Cardiac septum (tissue), 1 donor: ENCODE measurements at regions not wholly inside any gene's neighbourhood (a gene's known extent, or its start where the extent isn't known, plus 50 kb on each side); places are given as distances from the start of the nearest gene placed in this dataset.

Experiments used
- DNase-seq: peaks from one replicate; pipeline ENCODE4 v3.0.0-alpha.2; 2020; ENCODE audit warnings: low spot score
- intact Hi-C: fragments of 100-400 bp; cut with DNase I; formaldehyde crosslinking; loops from one replicate; pipeline ENCODE4 v1.14.0; 2022
- donor health status: DM: no; HTN: no; CAD: no.

DNA sequence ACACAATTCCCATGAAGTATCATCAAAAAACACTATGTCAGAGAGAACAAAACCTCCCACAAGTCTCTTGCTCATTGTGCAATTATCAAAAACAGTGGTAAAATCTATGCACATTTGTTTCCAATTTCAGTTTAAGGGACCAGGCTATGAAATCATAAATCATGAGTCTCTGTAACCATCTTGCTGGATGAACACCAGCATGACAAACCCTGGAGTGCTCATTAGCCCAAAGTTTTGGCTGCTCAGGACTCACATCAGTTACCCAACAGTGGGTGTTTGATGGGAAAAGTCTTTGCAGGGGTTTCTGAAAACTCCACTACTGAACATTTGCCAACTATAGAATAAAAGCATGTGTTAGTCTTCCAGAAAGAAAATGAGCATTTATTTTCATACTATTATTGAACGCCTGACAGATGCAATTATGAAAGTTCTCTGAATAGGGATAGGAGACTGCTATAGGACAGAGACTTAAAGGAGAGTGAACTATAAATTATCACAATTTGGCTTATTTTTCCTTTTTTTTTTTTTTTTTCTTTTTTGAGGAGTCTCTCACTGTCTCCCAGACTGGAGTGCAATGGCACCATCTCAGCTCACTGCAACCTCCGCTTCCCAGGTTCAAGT lies 240.8 kb upstream of the KCNMB2 start:
- DNase-seq: no peak
- intact Hi-C loops: no loop called here

DNA sequence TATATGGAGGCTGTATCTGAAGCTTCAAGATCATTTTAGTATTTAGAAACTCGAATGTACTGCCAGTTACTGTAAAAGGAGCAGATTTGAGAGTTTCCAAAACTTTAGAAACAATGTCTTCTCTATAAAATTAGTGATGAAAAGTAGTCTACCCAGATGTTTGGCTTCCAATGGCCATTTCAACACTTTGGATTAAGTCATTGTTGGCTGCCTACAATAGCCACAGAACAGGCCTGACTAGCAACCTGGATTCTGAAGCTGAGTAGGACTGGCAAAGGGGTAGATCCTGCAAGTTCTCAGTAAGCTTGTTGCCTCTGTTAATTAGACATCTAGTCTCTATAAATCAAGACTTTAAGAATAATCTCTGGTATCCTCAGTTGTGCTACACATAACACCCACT lies 239.0 kb upstream of the KCNMB2 start:
- no peak for DNase-seq
- intact Hi-C loops: no loop called here

GRCh38 chr3:178297740-178298139 lies 238.5 kb upstream of the KCNMB2 start:
- intact Hi-C loops: no loop called here
- no peak for DNase-seq

DNA sequence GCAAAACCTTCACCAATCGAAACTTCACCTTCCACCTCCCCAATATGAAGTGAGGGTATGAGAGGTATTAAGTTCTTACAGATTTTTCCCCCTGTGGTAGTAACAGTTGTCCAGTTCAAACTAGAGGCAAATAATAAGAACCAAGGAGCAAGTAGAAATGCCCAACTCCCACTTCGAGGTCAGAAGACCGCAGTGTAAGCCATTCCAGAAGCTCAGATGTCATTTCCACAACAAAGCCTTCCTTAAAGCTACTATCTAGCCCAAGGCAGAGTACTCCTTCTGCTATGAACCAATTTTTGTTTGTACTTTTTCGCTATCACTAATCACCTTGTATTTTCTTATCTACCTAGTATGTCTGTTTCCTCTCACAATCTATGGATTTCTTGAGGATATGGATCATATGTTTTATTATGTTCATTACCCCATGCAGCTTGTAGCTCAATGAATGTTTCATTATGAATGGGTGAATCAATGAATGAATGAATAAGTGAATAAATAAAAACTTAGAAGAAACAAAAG lies 235.7 kb upstream of the KCNMB2 start:
- no peak for DNase-seq
- intact Hi-C loops: no loop called here

- no peak for DNase-seq
- intact Hi-C loops: no loop called here
Observed at GRCh38 chr3:178302966-178303930, 233.0 kb upstream of the KCNMB2 start.

DNA sequence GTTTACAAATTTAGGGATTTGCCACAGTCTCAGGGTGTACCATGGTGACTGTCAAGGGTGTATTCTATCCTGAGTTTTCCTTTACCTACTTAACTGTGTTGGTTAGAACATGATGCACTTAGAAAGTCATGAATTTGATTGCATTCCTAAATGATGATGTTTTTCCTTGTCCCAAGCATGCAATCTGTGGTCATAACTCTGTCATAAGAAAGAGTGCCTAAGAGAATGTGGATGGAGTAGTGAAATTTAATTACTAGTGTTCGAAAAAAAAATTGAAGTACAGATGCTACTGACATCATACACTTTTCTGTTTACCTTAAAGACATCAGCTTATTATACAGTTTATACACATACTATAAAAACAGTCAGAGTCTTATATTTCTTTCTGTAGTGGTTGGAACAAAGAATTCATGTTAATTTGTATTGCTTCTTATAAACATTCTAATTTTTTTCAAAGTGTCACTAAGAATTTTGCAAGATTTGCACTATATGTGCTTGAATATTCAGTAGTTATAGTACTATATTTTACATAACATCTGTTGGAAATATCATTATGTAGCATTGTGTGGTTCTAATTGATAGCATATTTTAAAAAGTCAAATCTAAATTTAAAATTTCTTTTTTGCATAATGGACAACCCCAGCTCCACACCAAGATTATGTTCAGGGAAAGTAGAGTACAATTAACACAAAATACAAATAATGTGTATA lies 231.3 kb upstream of the KCNMB2 start:
- intact Hi-C loops: no loop called here
- no peak for DNase-seq

DNA sequence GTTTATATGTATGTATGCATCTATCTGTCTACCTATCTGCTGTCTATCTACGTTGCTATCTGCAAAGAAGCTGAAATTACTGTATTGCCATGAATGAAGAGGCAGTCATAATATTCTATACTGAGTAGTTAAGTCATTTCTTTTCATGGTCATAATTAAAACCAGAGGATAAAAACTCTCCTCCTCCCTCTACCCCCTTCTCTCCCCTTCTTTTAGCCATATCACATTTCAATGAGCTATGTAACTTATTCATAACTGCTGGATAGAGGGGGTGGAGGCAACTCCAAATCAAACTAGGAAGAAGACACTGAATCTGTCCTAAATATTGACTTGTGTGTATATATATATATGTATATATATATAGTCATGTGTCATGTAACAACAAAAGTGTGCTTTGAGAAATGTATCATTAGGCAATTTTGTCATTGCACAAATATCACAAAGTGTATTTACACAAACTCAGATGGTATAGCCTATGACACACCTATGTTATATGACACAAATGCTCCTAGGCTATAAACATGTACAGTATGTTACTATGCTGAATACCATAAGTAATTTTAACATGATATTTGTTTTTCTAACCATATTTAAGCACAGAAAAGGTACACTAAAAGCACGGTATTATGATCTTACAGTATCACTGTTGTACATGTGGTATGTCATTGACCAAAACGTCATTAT lies 229.7 kb upstream of the KCNMB2 start:
- intact Hi-C loops: no loop called here

DNA sequence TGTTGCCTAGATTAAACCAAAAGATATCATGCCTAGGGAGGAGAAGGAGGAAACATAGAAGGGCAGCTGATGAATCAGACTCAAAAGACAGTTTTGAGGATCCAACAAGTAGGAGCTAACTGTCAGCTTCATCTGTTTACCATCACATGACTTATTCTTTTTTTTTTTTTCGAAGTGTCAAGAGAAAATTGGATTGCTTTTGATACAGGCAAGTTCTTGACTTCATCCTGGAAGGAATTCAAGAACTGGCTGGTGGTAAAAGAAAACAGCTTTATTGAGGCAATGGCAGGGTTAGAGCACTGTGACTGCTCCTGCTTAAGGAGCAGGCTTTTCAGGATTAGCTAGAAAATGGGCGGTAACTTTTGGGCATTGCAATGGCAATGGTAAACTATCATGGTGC lies 227.5 kb upstream of the KCNMB2 start:
- no peak for DNase-seq
- intact Hi-C loops: no loop called here

More for the DNA sequence above, 229.7 kb upstream of the KCNMB2 start:
- no peak for DNase-seq

GRCh38 chr3:178310949-178311348 lies 225.3 kb upstream of the KCNMB2 start:
- intact Hi-C loops: loop anchor here (10.0 kb wide), 2 partner anchors 136 to 476 kb away; no protein-coding TSS in a partner anchor
- no peak for DNase-seq

GRCh38 chr3:178313716-178314115 lies 222.5 kb upstream of the KCNMB2 start:
- intact Hi-C loops: loop anchor here (10.0 kb wide), 2 partner anchors 139 to 479 kb away; no protein-coding TSS in a partner anchor
- DNase-seq: no peak

GRCh38 chr3:178318340-178318739 lies 217.9 kb upstream of the KCNMB2 start:
- no peak for DNase-seq
- intact Hi-C loops: loop anchor here (10.0 kb wide), 2 partner anchors 144 to 484 kb away; no protein-coding TSS in a partner anchor

DNA sequence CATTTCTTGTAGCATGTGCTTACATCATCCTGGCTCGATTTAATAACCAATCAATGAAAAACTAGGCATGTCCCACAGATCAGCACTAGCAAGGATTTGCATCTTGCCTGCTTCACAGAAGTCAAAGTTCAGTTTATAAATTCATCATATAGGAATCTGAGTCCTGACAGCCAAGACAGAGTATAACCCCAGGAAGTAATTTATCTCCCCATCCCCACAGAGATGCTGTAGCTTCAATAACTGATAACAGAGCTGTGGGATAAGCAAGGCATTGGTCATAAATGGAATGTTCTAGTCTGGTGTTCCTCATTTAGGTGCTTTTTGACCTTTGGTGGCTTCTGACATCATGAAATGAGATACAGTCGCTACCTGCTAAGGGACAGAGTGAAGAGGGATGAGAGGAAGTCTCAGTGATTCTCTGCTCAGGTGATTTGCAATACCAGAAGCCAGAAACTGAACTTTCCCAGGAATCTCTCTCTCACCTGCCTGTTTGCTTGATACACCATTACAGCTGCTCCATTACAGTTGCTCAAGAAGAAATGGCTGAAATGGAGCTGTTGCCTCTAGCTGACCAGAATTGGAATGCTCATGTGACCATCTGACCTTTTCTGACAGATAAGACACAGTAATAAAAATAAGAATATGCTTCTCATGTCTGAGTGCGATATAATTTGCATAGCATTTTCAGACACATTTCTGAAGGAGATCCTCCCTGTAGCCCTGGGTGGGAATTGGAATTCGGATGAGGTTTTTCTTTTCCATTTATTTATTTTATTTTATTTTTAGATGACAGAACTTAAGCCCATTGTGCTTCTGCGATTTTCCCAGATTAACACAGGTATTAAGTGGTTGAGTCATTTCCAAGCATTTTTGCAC lies 217.1 kb upstream of the KCNMB2 start:
- DNase-seq: no peak
- intact Hi-C loops: loop anchor here (10.0 kb wide), 2 partner anchors 144 to 484 kb away; no protein-coding TSS in a partner anchor

DNA sequence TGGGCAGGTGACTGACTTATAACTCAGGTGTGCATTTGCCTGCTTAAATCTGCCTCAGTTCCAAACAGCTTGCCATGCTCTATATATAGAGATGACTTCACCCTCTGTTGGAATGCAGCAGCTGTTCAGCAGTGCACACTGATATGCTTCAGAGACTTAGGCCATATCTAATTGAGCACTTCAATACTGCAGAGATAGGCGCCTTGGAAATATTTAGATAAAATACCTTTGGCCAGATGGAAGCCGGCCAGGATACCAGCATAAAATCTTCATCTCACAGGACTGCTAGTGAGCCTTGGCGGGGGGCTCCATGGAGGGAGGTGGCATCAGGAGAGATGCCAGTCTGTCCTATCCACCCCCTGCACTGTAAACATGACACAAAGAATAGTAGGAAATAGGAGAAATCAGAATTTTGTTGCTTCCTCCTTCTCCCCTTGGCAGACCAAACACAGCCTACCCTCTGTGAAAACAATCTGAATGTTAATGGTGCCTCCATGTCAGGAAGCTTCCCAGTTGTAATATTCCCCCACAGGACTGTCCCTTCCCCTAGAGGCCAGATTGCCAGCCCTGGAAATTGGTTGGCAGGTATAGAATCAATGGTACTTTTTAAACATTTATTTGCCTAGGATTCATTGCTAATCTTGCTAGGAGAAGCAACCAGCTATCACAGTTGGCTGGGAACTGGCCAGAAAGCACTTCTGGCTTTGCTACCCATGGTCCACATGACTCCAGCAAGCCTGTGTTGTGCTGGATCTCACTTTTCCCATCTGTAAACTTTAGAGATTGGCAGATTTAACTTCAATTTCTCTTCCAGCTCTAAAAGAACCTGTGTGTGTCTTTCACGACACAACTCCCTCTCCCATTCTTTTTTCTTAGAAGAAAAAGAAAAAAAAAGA lies 215.5 kb upstream of the KCNMB2 start:
- intact Hi-C loops: loop anchor here (2.0 to 10.0 kb wide), 7 partner anchors 47 to 1366 kb away; partner anchors contain the start of gene TBL1XR1
- peak; percentile 83 for DNase-seq

GRCh38 chr3:178324356-178324755 lies 211.9 kb upstream of the KCNMB2 start:
- intact Hi-C loops: loop anchor here (5.0 to 10.0 kb wide), 6 partner anchors 43 to 1370 kb away; no protein-coding TSS in a partner anchor
- DNase-seq: no peak

- DNase-seq: no peak
- intact Hi-C loops: loop anchor here (5.0 to 10.0 kb wide), 4 partner anchors 57 to 1371 kb away; no protein-coding TSS in a partner anchor
Observed at GRCh38 chr3:178325330-178325729, 210.9 kb upstream of the KCNMB2 start.

GRCh38 chr3:178329936-178330335 lies 206.3 kb upstream of the KCNMB2 start:
- intact Hi-C loops: loop anchor here (5.0 to 10.0 kb wide), 4 partner anchors 52 to 1375 kb away; no protein-coding TSS in a partner anchor
- DNase-seq: no peak

DNA sequence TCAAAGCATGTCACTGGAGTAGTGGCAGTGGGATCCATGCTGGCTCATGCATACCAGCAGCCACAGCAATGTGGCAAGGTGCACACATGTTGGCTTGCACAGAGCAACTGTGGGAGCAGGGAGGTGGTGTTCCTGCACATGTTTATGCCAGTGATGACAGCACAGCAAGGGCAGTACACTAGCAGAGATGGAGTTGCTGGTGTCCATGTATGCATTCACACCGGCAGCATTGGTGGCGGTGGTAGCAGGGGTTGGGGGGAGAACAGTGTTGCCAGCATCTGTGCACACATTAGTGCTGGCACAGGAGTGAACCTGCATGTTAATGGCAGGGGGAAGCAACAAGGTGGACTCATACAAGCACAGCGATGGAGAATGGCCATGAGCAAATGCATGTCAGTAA lies 202.0 kb upstream of the KCNMB2 start:
- no peak for DNase-seq
- intact Hi-C loops: no loop called here
